CD4-positive, CD25-positive, alpha-beta regulatory T cell (primary cell): ENCODE measurements at regions not wholly inside any gene's neighbourhood (a gene's known extent, or its start where the extent isn't known, plus 50 kb on each side); places are given as distances from the start of the nearest gene placed in this dataset.

Experiments
- ATAC-seq, 2 donors: fragments of 150-1000 bp; cut with Tn5 transposase; one replicate each; pipeline ENCODE4 v1.10.0; 2021; ENCODE audit warnings: low read depth in 2 of 2, moderate number of reproducible peaks in 2 of 2, moderate library complexity in 1 of 2
- DNase-seq, 3 donors: peaks; one replicate each; pipeline versions ENCODE4 v3.0.0 to v3.0.0-alpha.2; 2012 to 2022; ENCODE audit warnings: mixed read lengths in 1 of 3
- H3K27ac ChIP-seq: one replicate; pipeline ENCODE4 v1.7.0; 2013; ENCODE audit warnings: mild to moderate bottlenecking, low read length; ENCODE audit not compliant: insufficient read depth, poor library complexity, severe bottlenecking
- H3K27me3 ChIP-seq: one replicate; pipeline ENCODE4 v1.7.0; 2013; ENCODE audit warnings: low read length; ENCODE audit not compliant: control insufficient read depth, insufficient read depth
- H3K36me3 ChIP-seq: one replicate; pipeline ENCODE4 v1.7.0; 2013; ENCODE audit warnings: mild to moderate bottlenecking, low read length, moderate library complexity; ENCODE audit not compliant: control insufficient read depth, insufficient read depth
- H3K4me1 ChIP-seq: 2 replicates; pipeline ENCODE4 v1.7.0; 2013; ENCODE audit warnings: mild to moderate bottlenecking, low read length; ENCODE audit not compliant: insufficient read depth, control insufficient read depth, poor library complexity, severe bottlenecking
- H3K4me3 ChIP-seq: one replicate; pipeline ENCODE4 v1.7.0; 2013; ENCODE audit warnings: low read depth, mild to moderate bottlenecking, low read length, moderate library complexity
- H3K9me3 ChIP-seq, 2 experiments: 1 replicate in 1 of 2; 2 replicates in 1 of 2; pipeline ENCODE4 v1.7.0; 2013; ENCODE audit warnings: low read length in 2 of 2, mild to moderate bottlenecking in 1 of 2, moderate library complexity in 1 of 2; ENCODE audit not compliant: control insufficient read depth in 2 of 2
- H3K27ac Mint-ChIP-seq, 3 donors: one replicate each; pipeline ENCODE4 v1.8.0; 2020 to 2022; ENCODE audit warnings: mild to moderate bottlenecking in 3 of 3, mixed read lengths in 3 of 3, moderate library complexity in 2 of 3
- H3K27me3 Mint-ChIP-seq: one replicate; pipeline ENCODE4 v1.8.0; 2022; ENCODE audit warnings: mild to moderate bottlenecking, mixed read lengths
- H3K36me3 Mint-ChIP-seq: one replicate; pipeline ENCODE4 v1.8.0; 2020; ENCODE audit warnings: mixed read lengths
- H3K4me1 Mint-ChIP-seq, 4 donors: one replicate each; pipeline ENCODE4 v1.8.0; 2020 to 2022; ENCODE audit warnings: mixed read lengths in 4 of 4, mild to moderate bottlenecking in 1 of 4
- H3K4me3 Mint-ChIP-seq, 4 donors: one replicate each; pipeline ENCODE4 v1.8.0; 2020 to 2022; ENCODE audit warnings: mild to moderate bottlenecking in 4 of 4, mixed read lengths in 4 of 4, moderate library complexity in 3 of 4
- H3K9me3 Mint-ChIP-seq, 7 donors: one replicate each; pipeline ENCODE4 v1.8.0; 2020 to 2022; ENCODE audit warnings: mixed read lengths in 7 of 7, mild to moderate bottlenecking in 3 of 7, moderate library complexity in 2 of 7

DNA sequence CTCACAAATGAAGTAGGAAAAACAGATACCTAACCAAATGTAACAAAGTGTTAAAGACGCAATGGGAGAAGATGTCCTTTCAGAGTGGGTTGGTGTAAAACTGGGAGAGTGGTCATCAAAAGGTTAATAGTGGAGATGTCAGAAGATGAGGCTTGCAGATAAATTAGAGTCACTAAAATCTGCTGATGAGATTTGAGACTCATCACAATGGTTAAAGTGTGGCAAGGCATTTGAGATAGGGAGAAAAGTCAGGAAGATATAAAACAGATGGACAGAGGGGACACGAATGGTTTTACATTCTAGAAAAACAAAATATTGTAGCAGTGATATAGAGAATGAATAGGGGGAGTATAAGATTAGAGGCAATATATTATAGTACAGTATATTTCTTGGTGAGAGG, 406.0 kb upstream of the SEMA6A start:
- no peaks in the 10 kb centered on the region for H3K27me3 Mint-ChIP-seq
- H3K4me1 Mint-ChIP-seq = no peaks in the 10 kb centered on the region
- no peaks in the 10 kb centered on the region for H3K36me3 Mint-ChIP-seq
- H3K9me3 ChIP-seq = no peaks in the 10 kb centered on the region
- ATAC-seq = no peak
- no peak for DNase-seq
- no peak overlapping the region for H3K4me3 Mint-ChIP-seq
- H3K27ac ChIP-seq = no peak overlapping the region
- H3K4me1 ChIP-seq = no peaks in the 10 kb centered on the region
- H3K9me3 Mint-ChIP-seq = peaks cover 0 to 3% (median 0%) of the 10 kb centered on the region in 7 donors
- H3K4me3 ChIP-seq = no peak overlapping the region
- H3K27me3 ChIP-seq = no peaks in the 10 kb centered on the region
- no peak overlapping the region for H3K27ac Mint-ChIP-seq
- no peaks in the 10 kb centered on the region for H3K36me3 ChIP-seq

DNA sequence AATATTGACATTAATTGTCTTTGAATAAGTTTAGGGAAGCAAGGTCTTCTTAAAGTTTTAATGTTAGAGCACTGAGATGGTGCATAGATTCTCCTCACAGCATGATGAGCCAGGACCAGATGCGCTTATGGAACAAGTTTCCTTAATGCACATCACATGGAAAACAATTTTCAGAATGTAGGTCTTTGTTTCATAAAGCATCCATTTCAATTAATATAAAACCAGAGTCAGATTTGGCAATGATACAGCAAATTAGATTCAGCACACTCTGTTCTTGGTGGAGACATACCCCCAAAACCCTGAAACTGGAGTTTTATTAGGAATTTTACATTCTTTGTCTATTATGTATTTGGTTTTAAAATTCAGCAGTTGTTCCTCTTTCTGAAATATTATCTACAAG, 402.1 kb upstream of the SEMA6A start:
- Mint-ChIP-seq H3K9me3 (peaks cover 0 to 10% (median 5%) of the 10 kb centered on the region in 7 donors), H3K4me3 (no peak overlapping the region), H3K27me3 (no peaks in the 10 kb centered on the region), H3K4me1 (no peaks in the 10 kb centered on the region), H3K27ac (no peak overlapping the region), H3K36me3 (no peaks in the 10 kb centered on the region)
- Histone ChIP-seq H3K4me1 (no peaks in the 10 kb centered on the region), H3K36me3 (no peaks in the 10 kb centered on the region), H3K27ac (no peak overlapping the region), H3K4me3 (no peak overlapping the region), H3K9me3 (no peaks in the 10 kb centered on the region), H3K27me3 (no peaks in the 10 kb centered on the region)
- no peak for ATAC-seq
- no peak for DNase-seq

- H3K27me3 Mint-ChIP-seq = no peaks in the 10 kb centered on the region
- H3K27ac Mint-ChIP-seq = no peak overlapping the region
- H3K9me3 ChIP-seq = no peaks in the 10 kb centered on the region
- no peak overlapping the region for H3K27ac ChIP-seq
- H3K4me3 ChIP-seq = no peak overlapping the region
- H3K27me3 ChIP-seq = no peaks in the 10 kb centered on the region
- H3K4me3 Mint-ChIP-seq = no peak overlapping the region
- peaks cover 0 to 10% (median 5%) of the 10 kb centered on the region in 7 donors for H3K9me3 Mint-ChIP-seq
- ATAC-seq = no peak
- no peak for DNase-seq
- H3K4me1 Mint-ChIP-seq = no peaks in the 10 kb centered on the region
- H3K36me3 Mint-ChIP-seq = no peaks in the 10 kb centered on the region
- H3K4me1 ChIP-seq = no peaks in the 10 kb centered on the region
- no peaks in the 10 kb centered on the region for H3K36me3 ChIP-seq
Observed at GRCh38 chr5:116971131-116971530, 396.5 kb upstream of the SEMA6A start.

- Mint-ChIP-seq H3K27ac (no peak overlapping the region), H3K9me3 (peaks cover 0 to 10% (median 5%) of the 10 kb centered on the region in 7 donors), H3K4me1 (no peaks in the 10 kb centered on the region), H3K27me3 (no peaks in the 10 kb centered on the region), H3K4me3 (no peak overlapping the region), H3K36me3 (no peaks in the 10 kb centered on the region)
- H3K36me3 ChIP-seq = no peaks in the 10 kb centered on the region
- DNase-seq (no peak), ATAC-seq (no peak)
- no peaks in the 10 kb centered on the region for H3K27me3 ChIP-seq
- no peak overlapping the region for H3K4me3 ChIP-seq
- no peak overlapping the region for H3K27ac ChIP-seq
- no peaks in the 10 kb centered on the region for H3K4me1 ChIP-seq
- H3K9me3 ChIP-seq = no peaks in the 10 kb centered on the region
Observed at GRCh38 chr5:116970318-116970717, 395.7 kb upstream of the SEMA6A start.

DNA sequence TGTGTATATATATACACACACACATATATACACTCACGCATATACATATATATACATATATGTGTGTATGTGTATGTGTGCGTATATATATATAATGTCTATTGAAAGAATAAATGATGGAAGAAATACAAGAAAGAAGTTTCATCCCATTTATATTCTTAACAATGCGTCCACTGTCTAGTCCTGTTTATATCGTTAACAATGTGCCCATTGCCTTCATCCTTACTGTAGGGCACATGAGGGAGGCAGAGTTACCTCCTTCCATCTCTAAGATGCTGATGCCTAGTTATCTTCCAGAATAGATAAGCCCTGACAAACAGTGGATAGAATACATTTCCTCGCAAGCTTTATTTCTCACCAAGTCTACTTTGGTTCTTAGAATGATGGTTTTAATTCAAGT, 389.8 kb upstream of the SEMA6A start:
- no peak overlapping the region for H3K4me3 ChIP-seq
- DNase-seq (no peak), ATAC-seq (no peak)
- no peaks in the 10 kb centered on the region for H3K4me1 ChIP-seq
- Mint-ChIP-seq H3K4me1 (no peaks in the 10 kb centered on the region), H3K36me3 (no peaks in the 10 kb centered on the region), H3K27ac (no peak overlapping the region), H3K4me3 (no peak overlapping the region), H3K27me3 (peaks cover 4% of the 10 kb centered on the region), H3K9me3 (peaks cover 0 to 4% (median 0%) of the 10 kb centered on the region in 7 donors)
- no peaks in the 10 kb centered on the region for H3K9me3 ChIP-seq
- no peaks in the 10 kb centered on the region for H3K27me3 ChIP-seq
- H3K36me3 ChIP-seq = no peaks in the 10 kb centered on the region
- H3K27ac ChIP-seq = no peak overlapping the region

GRCh38 chr5:116961021-116961420, 386.4 kb upstream of the SEMA6A start:
- H3K4me1 ChIP-seq = no peaks in the 10 kb centered on the region
- no peak overlapping the region for H3K27ac Mint-ChIP-seq
- H3K9me3 Mint-ChIP-seq = peaks cover 0 to 3% (median 0%) of the 10 kb centered on the region in 7 donors

DNA sequence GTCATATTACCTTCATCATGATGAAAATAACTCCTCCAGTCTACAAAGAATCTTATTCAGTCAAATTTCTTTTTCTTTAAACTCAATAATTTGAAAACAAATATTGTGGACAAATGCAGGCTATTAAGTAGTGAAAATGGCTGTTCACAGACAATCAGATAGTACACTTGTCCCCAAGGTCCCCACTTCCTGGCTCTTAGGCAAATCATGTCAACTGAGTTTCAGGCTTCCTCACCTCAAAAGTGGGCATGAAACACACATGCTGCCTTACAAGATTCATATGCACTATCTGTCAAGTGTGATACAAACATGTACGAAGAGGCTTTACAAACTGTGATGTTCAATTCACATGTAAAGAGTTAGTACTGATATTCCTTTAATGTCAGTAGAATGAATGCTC, 385.2 kb upstream of the SEMA6A start:
- Histone ChIP-seq H3K4me1 (no peaks in the 10 kb centered on the region), H3K9me3 (no peaks in the 10 kb centered on the region), H3K4me3 (no peak overlapping the region), H3K27ac (no peak overlapping the region), H3K36me3 (no peaks in the 10 kb centered on the region), H3K27me3 (no peaks in the 10 kb centered on the region)
- Mint-ChIP-seq H3K9me3 (peaks cover 0 to 3% (median 0%) of the 10 kb centered on the region in 7 donors), H3K27ac (no peak overlapping the region), H3K36me3 (no peaks in the 10 kb centered on the region), H3K4me3 (no peak overlapping the region), H3K4me1 (no peaks in the 10 kb centered on the region), H3K27me3 (peaks cover 4% of the 10 kb centered on the region)
- no peak for ATAC-seq
- no peak for DNase-seq

More at GRCh38 chr5:116961021-116961420, 386.4 kb upstream of the SEMA6A start:
- Mint-ChIP-seq H3K36me3 (no peaks in the 10 kb centered on the region), H3K27me3 (peaks cover 4% of the 10 kb centered on the region), H3K4me1 (no peaks in the 10 kb centered on the region), H3K4me3 (no peak overlapping the region)
- DNase-seq = no peak
- Histone ChIP-seq H3K9me3 (no peaks in the 10 kb centered on the region), H3K4me3 (no peak overlapping the region), H3K27me3 (no peaks in the 10 kb centered on the region), H3K36me3 (no peaks in the 10 kb centered on the region), H3K27ac (no peak overlapping the region)
- no peak for ATAC-seq

GRCh38 chr5:116953251-116953930, 378.8 kb upstream of the SEMA6A start:
- no peaks in the 10 kb centered on the region for H3K36me3 Mint-ChIP-seq
- no peaks in the 10 kb centered on the region for H3K27me3 Mint-ChIP-seq
- no peaks in the 10 kb centered on the region for H3K9me3 Mint-ChIP-seq
- H3K27ac Mint-ChIP-seq = no peak overlapping the region
- no peaks in the 10 kb centered on the region for H3K36me3 ChIP-seq
- DNase-seq (no peak), ATAC-seq (no peak)
- no peaks in the 10 kb centered on the region for H3K9me3 ChIP-seq
- H3K4me1 Mint-ChIP-seq = no peaks in the 10 kb centered on the region
- H3K4me1 ChIP-seq = no peaks in the 10 kb centered on the region
- H3K27me3 ChIP-seq = no peaks in the 10 kb centered on the region
- no peak overlapping the region for H3K4me3 ChIP-seq
- H3K27ac ChIP-seq = no peak overlapping the region
- H3K4me3 Mint-ChIP-seq = no peak overlapping the region
